GM12872 (cell line): ENCODE measurements at regions not wholly inside any gene's neighbourhood (a gene's known extent, or its start where the extent isn't known, plus 50 kb on each side); places are given as distances from the start of the nearest gene placed in this dataset.

ENCODE experiments used
- CTCF ChIP-seq: IDR thresholded peaks from 3 replicates; pipeline ENCODE4 v1.5.1; 2011; ENCODE audit warnings: low read depth, mild to moderate bottlenecking, low read length, moderate library complexity; ENCODE audit not compliant: insufficient read depth

GRCh38 chr10:64658528-64658927 is 1137.3 kb downstream of the REEP3 start:
- TF ChIP-seq CTCF: no peak

GRCh38 chr10:64659311-64659710 is 1138.1 kb downstream of the REEP3 start:
- no peak for TF ChIP-seq CTCF

GRCh38 chr10:64682043-64682442 is 1160.8 kb downstream of the REEP3 start:
- TF ChIP-seq CTCF: no peak

GRCh38 chr10:64690194-64690593 is 1169.0 kb downstream of the REEP3 start:
- TF ChIP-seq CTCF: no peak

GRCh38 chr10:64699244-64699643 is 1178.0 kb downstream of the REEP3 start:
- TF ChIP-seq CTCF: no peak

- TF ChIP-seq CTCF: no peak
Measured at GRCh38 chr10:64708884-64709681, 1187.9 kb downstream of the REEP3 start.

GRCh38 chr10:64726466-64726865 is 1205.3 kb downstream of the REEP3 start:
- no peak for TF ChIP-seq CTCF

GRCh38 chr10:64731016-64731415 is 1209.8 kb downstream of the REEP3 start:
- no peak for TF ChIP-seq CTCF
